ENCODE measurements at regions not wholly inside any gene's neighbourhood (a gene's known extent, or its start where the extent isn't known, plus 50 kb on each side); places are given as distances from the start of the nearest gene placed in this dataset.

DNA sequence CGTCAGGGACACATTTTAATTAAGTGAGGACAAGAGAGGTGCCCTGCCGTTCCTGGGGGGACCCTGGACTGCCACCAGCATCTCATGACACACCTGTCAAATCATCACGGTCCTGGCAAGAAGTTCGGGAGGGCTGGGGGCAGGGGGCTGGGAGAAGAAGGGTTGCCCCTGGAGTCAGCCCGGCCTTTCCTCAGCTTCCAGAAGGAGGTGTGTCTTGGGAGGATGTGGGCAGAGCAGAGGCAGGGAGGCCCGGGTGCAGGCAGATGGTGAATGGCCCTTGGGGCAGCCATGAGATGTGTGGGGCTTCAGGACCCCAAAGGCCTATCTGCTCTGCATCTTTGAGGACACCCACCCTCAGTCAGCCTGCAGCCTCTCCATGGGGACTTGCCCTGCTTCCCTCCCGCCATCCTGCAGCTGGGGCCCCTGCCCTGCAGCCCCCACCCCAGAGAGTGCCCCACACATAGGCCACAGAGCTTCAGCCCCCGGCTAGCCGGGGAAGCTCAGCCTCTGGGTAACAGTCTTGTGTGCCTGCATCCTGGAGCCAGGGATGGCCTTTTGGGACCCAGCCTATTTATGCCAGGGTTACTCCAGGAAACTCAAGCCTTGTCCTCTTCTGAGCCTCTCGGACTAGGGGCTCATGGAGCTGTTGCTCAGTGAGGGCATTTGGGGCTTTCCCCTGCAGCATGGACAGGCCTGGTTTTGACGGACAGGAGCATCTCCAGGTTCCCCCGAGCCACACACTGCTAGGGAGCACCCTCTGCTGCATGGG, 178.5 kb downstream of the KIF26A start:
- H3K36me3 ChIP-seq: no peaks in the 10 kb centered on the region
- ATAC-seq (no peak), DNase-seq (no peak)
- no peaks in the 10 kb centered on the region for H3K4me1 ChIP-seq
- H3K9me3 ChIP-seq: no peaks in the 10 kb centered on the region
- H3K27me3 ChIP-seq: peaks cover 0 to 12% (median 9%) of the 10 kb centered on the region in 3 donors
- H3K4me3 ChIP-seq: no peak overlapping the region
- TF ChIP-seq, protein P1, sequence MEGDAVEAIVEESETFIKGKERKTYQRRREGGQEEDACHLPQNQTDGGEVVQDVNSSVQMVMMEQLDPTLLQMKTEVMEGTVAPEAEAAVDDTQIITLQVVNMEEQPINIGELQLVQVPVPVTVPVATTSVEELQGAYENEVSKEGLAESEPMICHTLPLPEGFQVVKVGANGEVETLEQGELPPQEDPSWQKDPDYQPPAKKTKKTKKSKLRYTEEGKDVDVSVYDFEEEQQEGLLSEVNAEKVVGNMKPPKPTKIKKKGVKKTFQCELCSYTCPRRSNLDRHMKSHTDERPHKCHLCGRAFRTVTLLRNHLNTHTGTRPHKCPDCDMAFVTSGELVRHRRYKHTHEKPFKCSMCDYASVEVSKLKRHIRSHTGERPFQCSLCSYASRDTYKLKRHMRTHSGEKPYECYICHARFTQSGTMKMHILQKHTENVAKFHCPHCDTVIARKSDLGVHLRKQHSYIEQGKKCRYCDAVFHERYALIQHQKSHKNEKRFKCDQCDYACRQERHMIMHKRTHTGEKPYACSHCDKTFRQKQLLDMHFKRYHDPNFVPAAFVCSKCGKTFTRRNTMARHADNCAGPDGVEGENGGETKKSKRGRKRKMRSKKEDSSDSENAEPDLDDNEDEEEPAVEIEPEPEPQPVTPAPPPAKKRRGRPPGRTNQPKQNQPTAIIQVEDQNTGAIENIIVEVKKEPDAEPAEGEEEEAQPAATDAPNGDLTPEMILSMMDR (IDR thresholded peaks at IDR 0.05 in 4 of 5, conservative IDR thresholded peaks at IDR 0.05 in 1 of 5): no peak
- intact Hi-C loops (cut with DNase I; ENCODE audit: low total_unique reads): no loop called here
- no peak overlapping the region for H3K27ac ChIP-seq
- in situ Hi-C loops (cut with MboI; ENCODE audit: low sequenced_read_pairs in 4 of 4): no loop called here

DNA sequence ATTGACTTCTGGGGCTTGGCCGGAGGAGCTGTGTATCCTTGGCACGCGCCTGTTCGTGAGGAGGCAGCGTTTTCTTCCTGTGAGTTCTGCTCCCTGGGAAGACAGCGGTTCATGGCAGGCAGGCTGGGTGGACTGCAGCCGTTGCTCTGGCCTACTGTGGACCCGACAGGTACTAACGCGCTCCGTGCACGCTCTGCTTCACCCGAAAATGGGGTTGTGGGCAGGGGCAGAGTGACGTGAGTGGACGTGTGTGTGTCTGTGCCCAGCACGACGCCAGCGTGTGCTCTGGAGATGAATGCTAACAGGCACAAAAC, 179.1 kb downstream of the KIF26A start:
- peaks cover 0 to 12% (median 9%) of the 10 kb centered on the region in 3 donors for H3K27me3 ChIP-seq
- H3K9me3 ChIP-seq: no peaks in the 10 kb centered on the region
- DNase-seq (no peak), ATAC-seq (no peak)
- in situ Hi-C loops (cut with MboI; ENCODE audit: low sequenced_read_pairs in 4 of 4) (no loop called here), intact Hi-C loops (cut with DNase I; ENCODE audit: low total_unique reads) (no loop called here)
- H3K36me3 ChIP-seq: no peaks in the 10 kb centered on the region
- TF ChIP-seq, protein P1 (IDR thresholded peaks at IDR 0.05 in 4 of 5, conservative IDR thresholded peaks at IDR 0.05 in 1 of 5): no peak
- no peak for TF ChIP-seq POLR2A (IDR thresholded peaks at IDR 0.05)
- no peaks in the 10 kb centered on the region for H3K4me1 ChIP-seq
- H3K4me3 ChIP-seq: no peak overlapping the region
- no peak overlapping the region for H3K27ac ChIP-seq

GRCh38 chr14:104317975-104318557, 179.7 kb downstream of the KIF26A start:
- H3K9me3 ChIP-seq: no peaks in the 10 kb centered on the region
- H3K27me3 ChIP-seq: peaks cover 0 to 12% (median 9%) of the 10 kb centered on the region in 3 donors
- intact Hi-C loops (cut with DNase I; ENCODE audit: low total_unique reads) (no loop called here), in situ Hi-C loops (cut with MboI; ENCODE audit: low sequenced_read_pairs in 4 of 4) (no loop called here)
- ATAC-seq (no peak), DNase-seq (no peak)
- no peaks in the 10 kb centered on the region for H3K36me3 ChIP-seq
- TF ChIP-seq, protein P1 (IDR thresholded peaks at IDR 0.05 in 4 of 5, conservative IDR thresholded peaks at IDR 0.05 in 1 of 5): no peak
- TF ChIP-seq POLR2A (IDR thresholded peaks at IDR 0.05): no peak
- H3K4me1 ChIP-seq: no peaks in the 10 kb centered on the region
- H3K4me3 ChIP-seq: no peak overlapping the region
- H3K27ac ChIP-seq: no peak overlapping the region

GRCh38 chr14:104318558-104319490, 180.4 kb downstream of the KIF26A start:
- ATAC-seq (no peak), DNase-seq (no peak)
- intact Hi-C loops (cut with DNase I; ENCODE audit: low total_unique reads): no loop called here
- Histone ChIP-seq H3K27me3 (peaks cover 0 to 14% (median 9%) of the 10 kb centered on the region in 3 donors), H3K4me1 (no peaks in the 10 kb centered on the region), H3K4me3 (no peak overlapping the region), H3K27ac (no peak overlapping the region), H3K36me3 (no peaks in the 10 kb centered on the region), H3K9me3 (no peaks in the 10 kb centered on the region)
- in situ Hi-C loops (cut with MboI; ENCODE audit: low sequenced_read_pairs in 4 of 4): no loop called here
- no peak for TF ChIP-seq POLR2A (IDR thresholded peaks at IDR 0.05)
- TF ChIP-seq, protein P1 (IDR thresholded peaks at IDR 0.05 in 4 of 5, conservative IDR thresholded peaks at IDR 0.05 in 1 of 5): no peak
